ENCODE measurements at regions not wholly inside any gene's neighbourhood (a gene's known extent, or its start where the extent isn't known, plus 50 kb on each side); places are given as distances from the start of the nearest gene placed in this dataset.
A peak's percentile ranks its signal among the peaks of the same experiment; 100 is the strongest.

GRCh38 chr6:103729658-103730057 lies 1130.1 kb downstream of the HACE1 start:
- Histone ChIP-seq H3K36me3 (ENCODE audit: control insufficient read depth, insufficient read depth, low read length) (no peaks in the 10 kb centered on the region), H3K9me3 (ENCODE audit: control insufficient read depth, low read length) (no peaks in the 10 kb centered on the region), H3K4me3 (ENCODE audit: low read length) (no peak overlapping the region), H3K27me3 (ENCODE audit: control insufficient read depth, insufficient read depth, low read length, poor library complexity, severe bottlenecking) (no peaks in the 10 kb centered on the region), H3K9ac (ENCODE audit: extremely low read depth, low read length, poor library complexity, severe bottlenecking) (no peak overlapping the region), H3K4me1 (ENCODE audit: control insufficient read depth, insufficient read depth, low read length) (no peaks in the 10 kb centered on the region), H3K27ac (ENCODE audit: low read depth, low read length) (no peak overlapping the region)
- no peaks in the 10 kb centered on the region for H3K4me1 Mint-ChIP-seq
- WGBS, 2 experiments (ENCODE audit: insufficient coverage in 1 of 2, insufficient read length in 1 of 2), result 85 to 100% methylated on average over 1 to 2 of the region's 2 CpGs
- H3K36me3 Mint-ChIP-seq (ENCODE audit: low read depth), result no peaks in the 10 kb centered on the region
- no peaks in the 10 kb centered on the region for H3K9me3 Mint-ChIP-seq
- no peak overlapping the region for H3K27ac Mint-ChIP-seq
- TF ChIP-seq CTCF (conservative IDR thresholded peaks at IDR 0.05), result peak; percentile 59
- no peak overlapping the region for H3K4me3 Mint-ChIP-seq
- DNase-seq, result no peak
- H3K27me3 Mint-ChIP-seq (ENCODE audit: insufficient read depth), result no peaks in the 10 kb centered on the region

- no peak overlapping the region for H3K27ac Mint-ChIP-seq
Observed at GRCh38 chr6:103723438-103724322, 1136.0 kb downstream of the HACE1 start.

GRCh38 chr6:103722683-103723082 lies 1137.0 kb downstream of the HACE1 start:
- H3K4me3 Mint-ChIP-seq, result no peak overlapping the region
- 80 to 88% methylated on average over 1 of the region's 1 CpG for WGBS, 2 experiments (ENCODE audit: insufficient coverage in 1 of 2, insufficient read length in 1 of 2)

More at GRCh38 chr6:103723438-103724322, 1136.0 kb downstream of the HACE1 start:
- Histone ChIP-seq H3K4me1 (ENCODE audit: control insufficient read depth, insufficient read depth, low read length) (no peaks in the 10 kb centered on the region), H3K27ac (ENCODE audit: low read depth, low read length) (no peak overlapping the region), H3K9ac (ENCODE audit: extremely low read depth, low read length, poor library complexity, severe bottlenecking) (no peak overlapping the region), H3K27me3 (ENCODE audit: control insufficient read depth, insufficient read depth, low read length, poor library complexity, severe bottlenecking) (no peaks in the 10 kb centered on the region), H3K9me3 (ENCODE audit: control insufficient read depth, low read length) (no peaks in the 10 kb centered on the region), H3K4me3 (ENCODE audit: low read length) (no peak overlapping the region), H3K36me3 (ENCODE audit: control insufficient read depth, insufficient read depth, low read length) (no peaks in the 10 kb centered on the region)
- Mint-ChIP-seq H3K4me1 (no peaks in the 10 kb centered on the region), H3K9me3 (no peaks in the 10 kb centered on the region), H3K27me3 (ENCODE audit: insufficient read depth) (no peaks in the 10 kb centered on the region), H3K4me3 (no peak overlapping the region), H3K36me3 (ENCODE audit: low read depth) (no peaks in the 10 kb centered on the region)
- TF ChIP-seq CTCF (conservative IDR thresholded peaks at IDR 0.05), result no peak
- no peak for DNase-seq

More at GRCh38 chr6:103722683-103723082, 1137.0 kb downstream of the HACE1 start:
- no peaks in the 10 kb centered on the region for H3K36me3 Mint-ChIP-seq (ENCODE audit: low read depth)
- Histone ChIP-seq H3K4me1 (ENCODE audit: control insufficient read depth, insufficient read depth, low read length) (no peaks in the 10 kb centered on the region), H3K9ac (ENCODE audit: extremely low read depth, low read length, poor library complexity, severe bottlenecking) (no peak overlapping the region), H3K9me3 (ENCODE audit: control insufficient read depth, low read length) (no peaks in the 10 kb centered on the region), H3K27me3 (ENCODE audit: control insufficient read depth, insufficient read depth, low read length, poor library complexity, severe bottlenecking) (no peaks in the 10 kb centered on the region), H3K27ac (ENCODE audit: low read depth, low read length) (no peak overlapping the region), H3K36me3 (ENCODE audit: control insufficient read depth, insufficient read depth, low read length) (no peaks in the 10 kb centered on the region), H3K4me3 (ENCODE audit: low read length) (no peak overlapping the region)
- H3K27me3 Mint-ChIP-seq (ENCODE audit: insufficient read depth), result no peaks in the 10 kb centered on the region
- no peak for TF ChIP-seq CTCF (conservative IDR thresholded peaks at IDR 0.05)
- no peak for DNase-seq
- no peaks in the 10 kb centered on the region for H3K4me1 Mint-ChIP-seq
- no peaks in the 10 kb centered on the region for H3K9me3 Mint-ChIP-seq
- H3K27ac Mint-ChIP-seq, result no peak overlapping the region
